ENCODE measurements at regions not wholly inside any gene's neighbourhood (a gene's known extent, or its start where the extent isn't known, plus 50 kb on each side); places are given as distances from the start of the nearest gene placed in this dataset.

DNA sequence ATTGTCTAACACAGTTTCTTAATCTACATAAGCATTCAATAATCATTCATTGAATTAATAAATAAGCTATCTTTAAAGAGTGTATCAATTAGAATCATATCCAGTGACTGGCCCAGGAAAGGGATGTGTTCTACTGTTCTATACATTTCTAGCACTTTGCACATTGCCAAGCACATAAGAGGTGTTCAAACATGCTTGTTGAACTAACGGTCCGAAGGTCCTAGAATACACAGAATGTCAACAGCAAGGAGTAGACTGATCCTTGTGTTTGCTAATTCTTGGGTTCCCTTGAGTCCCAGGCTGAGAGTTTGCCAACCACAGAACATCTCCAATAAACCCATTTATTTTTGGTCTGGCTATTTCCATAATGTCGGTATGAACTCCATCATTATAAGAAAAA is 331.7 kb upstream of the DCC start:
- no peak overlapping the region for H3K4me3 ChIP-seq

GRCh38 chr18:52008736-52009135 is 331.3 kb upstream of the DCC start:
- Histone ChIP-seq H3K4me1 (ENCODE audit: low read depth) (no peaks in the 10 kb centered on the region), H3K4me3 (no peak overlapping the region), H3K27ac (no peak overlapping the region), H3K36me3 (no peaks in the 10 kb centered on the region), H3K27me3 (no peaks in the 10 kb centered on the region), H3K9me3 (ENCODE audit: low read depth) (no peaks in the 10 kb centered on the region)
- DNase-seq (ENCODE audit: low read depth in 1 of 2, low spot score in 1 of 2): no peak
- TF ChIP-seq, protein P1, sequence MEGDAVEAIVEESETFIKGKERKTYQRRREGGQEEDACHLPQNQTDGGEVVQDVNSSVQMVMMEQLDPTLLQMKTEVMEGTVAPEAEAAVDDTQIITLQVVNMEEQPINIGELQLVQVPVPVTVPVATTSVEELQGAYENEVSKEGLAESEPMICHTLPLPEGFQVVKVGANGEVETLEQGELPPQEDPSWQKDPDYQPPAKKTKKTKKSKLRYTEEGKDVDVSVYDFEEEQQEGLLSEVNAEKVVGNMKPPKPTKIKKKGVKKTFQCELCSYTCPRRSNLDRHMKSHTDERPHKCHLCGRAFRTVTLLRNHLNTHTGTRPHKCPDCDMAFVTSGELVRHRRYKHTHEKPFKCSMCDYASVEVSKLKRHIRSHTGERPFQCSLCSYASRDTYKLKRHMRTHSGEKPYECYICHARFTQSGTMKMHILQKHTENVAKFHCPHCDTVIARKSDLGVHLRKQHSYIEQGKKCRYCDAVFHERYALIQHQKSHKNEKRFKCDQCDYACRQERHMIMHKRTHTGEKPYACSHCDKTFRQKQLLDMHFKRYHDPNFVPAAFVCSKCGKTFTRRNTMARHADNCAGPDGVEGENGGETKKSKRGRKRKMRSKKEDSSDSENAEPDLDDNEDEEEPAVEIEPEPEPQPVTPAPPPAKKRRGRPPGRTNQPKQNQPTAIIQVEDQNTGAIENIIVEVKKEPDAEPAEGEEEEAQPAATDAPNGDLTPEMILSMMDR (IDR thresholded peaks at IDR 0.05; ENCODE audit: low read depth, low read length): no peak

More for the DNA sequence above, 331.7 kb upstream of the DCC start:
- no peaks in the 10 kb centered on the region for H3K9me3 ChIP-seq (ENCODE audit: low read depth)
- no peaks in the 10 kb centered on the region for H3K27me3 ChIP-seq
- no peak overlapping the region for H3K27ac ChIP-seq
- DNase-seq (ENCODE audit: low read depth in 1 of 2, low spot score in 1 of 2): no peak
- H3K4me1 ChIP-seq (ENCODE audit: low read depth): no peaks in the 10 kb centered on the region
- TF ChIP-seq, protein P1 (IDR thresholded peaks at IDR 0.05; ENCODE audit: low read depth, low read length): no peak
- no peaks in the 10 kb centered on the region for H3K36me3 ChIP-seq

DNA sequence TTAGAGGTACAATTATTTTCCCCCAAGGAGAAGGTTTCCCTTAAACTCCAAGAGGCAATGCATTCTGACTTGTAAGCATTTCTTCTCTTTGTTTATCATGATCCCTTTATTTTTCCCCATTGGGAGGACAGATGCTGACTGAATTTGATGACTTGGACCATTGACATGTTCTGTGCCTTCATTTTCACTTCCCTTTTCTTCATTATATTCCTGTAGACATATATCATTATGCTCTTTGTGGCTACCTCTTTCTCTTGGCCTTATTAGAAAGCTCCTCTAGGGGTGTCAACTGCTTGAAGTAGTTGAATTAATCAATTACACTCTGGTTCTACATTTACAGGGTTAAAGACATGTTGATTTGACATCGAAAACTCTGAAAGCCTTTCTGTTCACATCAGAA is 330.0 kb upstream of the DCC start:
- Histone ChIP-seq H3K4me1 (ENCODE audit: low read depth) (no peaks in the 10 kb centered on the region), H3K9me3 (ENCODE audit: low read depth) (no peaks in the 10 kb centered on the region), H3K27ac (no peak overlapping the region), H3K36me3 (no peaks in the 10 kb centered on the region), H3K27me3 (no peaks in the 10 kb centered on the region), H3K4me3 (no peak overlapping the region)
- TF ChIP-seq, protein P1 (IDR thresholded peaks at IDR 0.05; ENCODE audit: low read depth, low read length): no peak
- no peak for DNase-seq (ENCODE audit: low read depth in 1 of 2, low spot score in 1 of 2)

- no peaks in the 10 kb centered on the region for H3K9me3 ChIP-seq (ENCODE audit: low read depth)
- no peak overlapping the region for H3K4me3 ChIP-seq
- no peaks in the 10 kb centered on the region for H3K27me3 ChIP-seq
- TF ChIP-seq, protein P1 (IDR thresholded peaks at IDR 0.05; ENCODE audit: low read depth, low read length): no peak
- H3K27ac ChIP-seq: no peak overlapping the region
- no peaks in the 10 kb centered on the region for H3K4me1 ChIP-seq (ENCODE audit: low read depth)
- no peak for DNase-seq (ENCODE audit: low read depth in 1 of 2, low spot score in 1 of 2)
- H3K36me3 ChIP-seq: no peaks in the 10 kb centered on the region
Measured at GRCh38 chr18:52045946-52046675, 293.9 kb upstream of the DCC start.

- TF ChIP-seq, protein P1 (IDR thresholded peaks at IDR 0.05; ENCODE audit: low read depth, low read length): no peak
- Histone ChIP-seq H3K9me3 (ENCODE audit: low read depth) (no peaks in the 10 kb centered on the region), H3K27ac (no peak overlapping the region), H3K4me3 (no peak overlapping the region), H3K27me3 (no peaks in the 10 kb centered on the region), H3K36me3 (no peaks in the 10 kb centered on the region), H3K4me1 (ENCODE audit: low read depth) (no peaks in the 10 kb centered on the region)
- DNase-seq (ENCODE audit: low read depth in 1 of 2, low spot score in 1 of 2): no peak
Measured at GRCh38 chr18:52046842-52047241, 293.2 kb upstream of the DCC start.
